Transverse colon (tissue), 4 donors: ENCODE measurements at regions not wholly inside any gene's neighbourhood (a gene's known extent, or its start where the extent isn't known, plus 50 kb on each side); places are given as distances from the start of the nearest gene placed in this dataset.
A peak's percentile ranks its signal among the peaks of the same experiment; 100 is the strongest.

ENCODE experiments used
- DNase-seq: peaks from one replicate; pipeline ENCODE4 v3.0.0-alpha.2; 2019
- H3K27ac ChIP-seq, 4 donors: fragments of 200-600 bp; sonication (generic); 2 replicates each; pipeline ENCODE4 v1.5.1; 2016 to 2018; ENCODE audit warnings: inconsistent platforms in 4 of 4
- H3K27me3 ChIP-seq: fragments of 200-600 bp; sonication (generic); 2 replicates; pipeline ENCODE4 v1.5.1; 2017; ENCODE audit warnings: inconsistent platforms
- H3K36me3 ChIP-seq, 4 donors: fragments of 200-600 bp; sonication (generic); 2 replicates each; pipeline ENCODE4 v1.5.1; 2017 to 2019; ENCODE audit warnings: inconsistent platforms in 4 of 4
- H3K4me1 ChIP-seq, 4 donors: fragments of 200-600 bp; sonication (generic); 2 replicates each; pipeline ENCODE4 v1.5.1; 2017 to 2020; ENCODE audit warnings: inconsistent platforms in 4 of 4
- H3K4me3 ChIP-seq, 4 donors: fragments of 200-600 bp; sonication (generic); 1 replicate in 1 of 4; 2 replicates in 3 of 4; pipeline versions ENCODE4 v1.5.1 to v1.6.1; 2017 to 2019; ENCODE audit warnings: inconsistent platforms in 4 of 4
- H3K9me3 ChIP-seq, 2 donors: fragments of 200-600 bp; sonication (generic); 2 replicates each; pipeline ENCODE4 v1.5.1; 2017 to 2019; ENCODE audit warnings: inconsistent platforms in 2 of 2
- EP300 ChIP-seq: sonication (generic); formaldehyde crosslinking; IDR thresholded peaks from one replicate; pipeline ENCODE4 v1.6.1; 2017; ENCODE audit warnings: antibody characterized with exemption, low read depth
- POLR2A ChIP-seq: fragments of 450-650 bp; IDR thresholded peaks from one replicate; pipeline ENCODE4 v1.6.1; 2016; ENCODE audit warnings: antibody characterized with exemption, mild to moderate bottlenecking, moderate library complexity
- POLR2AphosphoS5 ChIP-seq, 3 donors: sonication (generic); formaldehyde crosslinking; IDR thresholded peaks; one replicate each; pipeline ENCODE4 v1.6.1; 2016; ENCODE audit warnings: antibody characterized with exemption in 3 of 3
- WGBS, 2 donors: methylation state at CpG; one replicate each; pipeline ENCODE4 v1.1.5; 2018; ENCODE audit warnings: low coverage in 1 of 2; 5-methylcytosine and 5-hydroxymethylcytosine counted together
- in situ Hi-C, 4 donors: fragments of 200-750 bp; cut with MboI; loops; one replicate each; pipeline versions ENCODE4 v1.15.0 to v1.15.1; 2017; ENCODE audit warnings: low sequenced_read_pairs in 3 of 4, low pct_ligation_motif_present in 1 of 4, low pct_unique_long_range_greater_than_20kb in 1 of 4
- intact Hi-C: fragments of 100-400 bp; cut with DNase I; formaldehyde crosslinking; loops from one replicate; pipeline ENCODE4 v1.15.1; 2023; ENCODE audit warnings: low total_unique reads
- TF ChIP-seq, protein P1 (sequence below), 5 experiments: fragments of 200-600 bp in 3 of 5; fragments of 450-650 bp in 2 of 5; sonication (generic) in 3 of 5; IDR thresholded peaks; 1 replicate in 2 of 5; 2 replicates in 3 of 5; pipeline ENCODE4 v1.5.1; 2016 to 2017; ENCODE audit warnings: antibody characterized with exemption in 5 of 5, inconsistent platforms in 3 of 5, mild to moderate bottlenecking in 2 of 5, moderate library complexity in 1 of 5

DNA sequence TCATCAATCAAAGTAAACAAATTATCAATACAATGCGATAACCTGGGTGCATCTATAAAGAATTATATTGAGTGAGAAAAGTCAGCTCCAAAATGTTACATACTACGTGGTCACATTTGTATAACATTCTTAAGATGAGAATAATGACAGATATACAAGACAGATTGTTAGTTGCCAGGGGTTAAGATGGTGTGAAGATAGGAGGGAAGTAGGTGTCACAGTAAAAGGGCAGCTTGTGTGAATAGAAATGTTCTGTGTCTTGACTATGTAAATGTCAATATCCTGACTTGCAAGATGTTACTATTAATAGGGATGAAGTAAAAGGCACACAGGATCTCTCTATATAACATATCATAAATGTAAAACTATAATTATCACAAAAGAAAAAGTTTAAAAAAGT lies 611.2 kb upstream of the SPRY2 start:
- TF ChIP-seq, protein P1, sequence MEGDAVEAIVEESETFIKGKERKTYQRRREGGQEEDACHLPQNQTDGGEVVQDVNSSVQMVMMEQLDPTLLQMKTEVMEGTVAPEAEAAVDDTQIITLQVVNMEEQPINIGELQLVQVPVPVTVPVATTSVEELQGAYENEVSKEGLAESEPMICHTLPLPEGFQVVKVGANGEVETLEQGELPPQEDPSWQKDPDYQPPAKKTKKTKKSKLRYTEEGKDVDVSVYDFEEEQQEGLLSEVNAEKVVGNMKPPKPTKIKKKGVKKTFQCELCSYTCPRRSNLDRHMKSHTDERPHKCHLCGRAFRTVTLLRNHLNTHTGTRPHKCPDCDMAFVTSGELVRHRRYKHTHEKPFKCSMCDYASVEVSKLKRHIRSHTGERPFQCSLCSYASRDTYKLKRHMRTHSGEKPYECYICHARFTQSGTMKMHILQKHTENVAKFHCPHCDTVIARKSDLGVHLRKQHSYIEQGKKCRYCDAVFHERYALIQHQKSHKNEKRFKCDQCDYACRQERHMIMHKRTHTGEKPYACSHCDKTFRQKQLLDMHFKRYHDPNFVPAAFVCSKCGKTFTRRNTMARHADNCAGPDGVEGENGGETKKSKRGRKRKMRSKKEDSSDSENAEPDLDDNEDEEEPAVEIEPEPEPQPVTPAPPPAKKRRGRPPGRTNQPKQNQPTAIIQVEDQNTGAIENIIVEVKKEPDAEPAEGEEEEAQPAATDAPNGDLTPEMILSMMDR (IDR thresholded peaks at IDR 0.05) = no peak
- TF ChIP-seq EP300 (no peak), POLR2AphosphoS5 (IDR thresholded peaks at IDR 0.05) (no peak), POLR2A (no peak)
- intact Hi-C loops (no loop called here), in situ Hi-C loops (no loop called here)
- H3K9me3 ChIP-seq = no peaks in the 10 kb centered on the region
- H3K4me1 ChIP-seq = no peaks in the 10 kb centered on the region
- no peaks in the 10 kb centered on the region for H3K36me3 ChIP-seq
- H3K4me3 ChIP-seq = no peak overlapping the region
- no peak overlapping the region for H3K27ac ChIP-seq
- WGBS, 2 donors = 71 to 88% methylated on average over 2 of the region's 2 CpGs
- no peaks in the 10 kb centered on the region for H3K27me3 ChIP-seq
- no peak for DNase-seq

DNA sequence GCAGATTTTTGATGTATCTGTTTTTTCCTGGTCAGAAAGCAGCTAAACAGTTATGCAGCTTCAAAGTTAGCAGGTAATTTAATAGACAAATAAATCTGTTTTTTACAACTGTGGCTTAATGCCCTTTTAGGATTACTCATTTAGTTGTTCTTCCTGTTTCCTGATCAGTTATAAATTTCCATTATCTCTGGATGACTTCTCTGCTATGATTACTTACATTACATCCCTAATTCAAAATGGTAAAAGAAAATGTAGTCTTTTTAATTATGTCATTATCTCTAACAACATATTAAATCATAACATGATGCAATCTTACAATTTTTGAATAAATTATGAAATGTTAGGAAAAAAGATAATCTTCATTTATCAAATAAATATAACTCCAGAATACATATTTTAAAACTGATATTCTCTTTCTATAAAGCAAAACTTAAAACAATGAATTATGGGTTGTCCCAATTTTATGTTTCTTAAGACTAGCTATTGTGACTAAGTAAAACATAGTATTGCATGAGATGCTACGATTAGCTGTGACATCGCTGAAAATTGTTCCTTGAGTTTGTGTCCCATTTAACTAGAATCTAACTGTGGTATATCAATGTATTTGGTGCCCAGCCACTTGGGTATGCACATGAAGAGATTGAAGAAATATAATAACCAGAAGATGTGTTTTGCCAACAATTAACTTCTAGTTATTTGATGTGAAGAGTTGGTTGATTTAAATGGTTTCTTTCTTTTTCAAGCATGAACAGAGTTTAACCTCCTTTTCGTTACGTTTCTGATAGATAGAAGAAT lies 605.3 kb upstream of the SPRY2 start:
- DNase-seq = no peak
- 66 to 80% methylated on average over 4 of the region's 4 CpGs for WGBS, 2 donors
- intact Hi-C loops (no loop called here), in situ Hi-C loops (no loop called here)
- H3K4me3 ChIP-seq = no peak overlapping the region
- no peaks in the 10 kb centered on the region for H3K4me1 ChIP-seq
- no peaks in the 10 kb centered on the region for H3K36me3 ChIP-seq
- TF ChIP-seq EP300 (no peak), POLR2A (no peak)
- no peaks in the 10 kb centered on the region for H3K27me3 ChIP-seq
- no peak overlapping the region for H3K27ac ChIP-seq
- no peaks in the 10 kb centered on the region for H3K9me3 ChIP-seq

DNA sequence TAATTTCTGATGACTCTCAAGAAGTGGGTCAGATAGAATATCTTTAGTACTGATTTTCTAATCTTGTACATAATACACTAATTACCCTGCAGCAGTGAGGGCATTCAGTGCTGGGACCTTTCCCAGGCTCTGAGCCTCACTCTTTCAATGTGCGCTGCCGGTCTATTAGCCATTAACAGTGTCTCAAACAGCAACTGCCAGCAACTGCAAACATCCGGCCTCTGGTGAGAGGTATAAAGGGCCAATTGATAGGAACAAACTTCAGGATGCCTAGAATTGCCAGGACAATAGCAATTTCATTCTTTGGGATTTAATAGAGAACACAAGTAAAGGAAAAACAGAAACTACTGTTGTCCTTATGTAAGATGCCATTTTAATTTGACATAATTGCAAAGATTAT lies 604.4 kb upstream of the SPRY2 start:
- no peak overlapping the region for H3K27ac ChIP-seq
- intact Hi-C loops (no loop called here), in situ Hi-C loops (no loop called here)
- H3K36me3 ChIP-seq = no peaks in the 10 kb centered on the region
- DNase-seq = no peak
- H3K4me3 ChIP-seq = no peak overlapping the region
- H3K4me1 ChIP-seq = no peaks in the 10 kb centered on the region
- H3K9me3 ChIP-seq = no peaks in the 10 kb centered on the region
- 73 to 79% methylated on average over 3 of the region's 3 CpGs for WGBS, 2 donors
- TF ChIP-seq POLR2AphosphoS5 (IDR thresholded peaks at IDR 0.05) (no peak), POLR2A (no peak), EP300 (no peak)
- no peaks in the 10 kb centered on the region for H3K27me3 ChIP-seq

DNA sequence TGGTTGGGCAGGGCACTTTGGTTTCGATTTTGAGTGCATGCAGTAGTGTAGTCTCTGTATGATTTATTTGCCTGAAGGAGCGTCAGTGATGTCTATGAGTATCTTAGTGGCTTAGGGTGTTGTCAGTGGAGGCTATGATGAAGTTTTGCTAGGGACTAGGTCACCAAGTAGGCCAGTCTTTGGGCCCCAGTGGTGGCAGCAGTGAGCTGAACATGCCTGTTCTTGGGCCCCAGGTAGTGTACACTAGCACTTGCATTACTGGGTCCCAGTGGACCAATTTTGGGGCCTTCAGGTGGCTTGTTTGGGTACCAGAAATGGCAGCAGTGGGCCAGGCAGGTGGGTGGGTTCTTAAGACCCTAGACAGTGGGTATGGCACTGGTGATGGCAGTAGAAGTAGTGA lies 598.7 kb upstream of the SPRY2 start:
- no peaks in the 10 kb centered on the region for H3K4me1 ChIP-seq
- TF ChIP-seq, protein P1 (IDR thresholded peaks at IDR 0.05) = no peak
- no peak for TF ChIP-seq POLR2AphosphoS5 (IDR thresholded peaks at IDR 0.05)
- TF ChIP-seq POLR2A = no peak
- TF ChIP-seq EP300 = no peak
- WGBS, 2 donors = 70% methylated on average over 2 of the region's 2 CpGs; no CpG with 5 or more reads in 1 of the 2 donors
- intact Hi-C loops (no loop called here), in situ Hi-C loops (no loop called here)
- no peak for DNase-seq
- H3K27me3 ChIP-seq = no peaks in the 10 kb centered on the region
- H3K36me3 ChIP-seq = no peaks in the 10 kb centered on the region
- no peak overlapping the region for H3K27ac ChIP-seq
- no peaks in the 10 kb centered on the region for H3K9me3 ChIP-seq
- no peak overlapping the region for H3K4me3 ChIP-seq

DNA sequence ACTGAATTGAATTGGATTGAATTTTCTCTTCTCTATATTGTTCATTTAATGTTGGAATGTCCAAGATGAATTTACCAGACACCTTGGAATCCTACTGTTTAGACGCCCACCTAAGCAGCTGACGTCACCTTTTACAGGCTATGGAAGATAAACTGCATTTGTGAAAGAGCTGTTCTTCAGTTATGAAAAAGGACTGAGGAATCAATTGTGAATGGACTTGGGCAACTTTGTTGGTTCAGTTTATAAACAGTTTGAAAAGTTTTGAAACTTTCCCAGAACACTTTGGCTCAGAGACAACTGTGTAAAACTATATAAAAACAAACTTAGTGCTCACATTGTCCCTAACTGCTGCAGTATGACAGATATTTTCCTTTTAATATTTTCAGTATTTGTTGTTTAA lies 590.8 kb upstream of the SPRY2 start:
- Histone ChIP-seq H3K4me1 (no peaks in the 10 kb centered on the region), H3K9me3 (no peaks in the 10 kb centered on the region), H3K4me3 (no peak overlapping the region), H3K27ac (peak overlapping the region in 1 of 4 donors; percentile 6), H3K36me3 (no peaks in the 10 kb centered on the region), H3K27me3 (no peaks in the 10 kb centered on the region)
- in situ Hi-C loops = no loop called here
- DNase-seq = no peak
- 65 to 81% methylated on average over 2 of the region's 2 CpGs for WGBS, 2 donors
- intact Hi-C loops = no loop called here
- TF ChIP-seq, protein P1 (IDR thresholded peaks at IDR 0.05) = no peak
- TF ChIP-seq POLR2AphosphoS5 (IDR thresholded peaks at IDR 0.05) (no peak), EP300 (no peak), POLR2A (no peak)
